Amygdala (tissue), 56 donors: ENCODE measurements at regions not wholly inside any gene's neighbourhood (a gene's known extent, or its start where the extent isn't known, plus 50 kb on each side); places are given as distances from the start of the nearest gene placed in this dataset.
A peak's percentile ranks its signal among the peaks of the same experiment; 100 is the strongest.

ENCODE experiments used
- DNase-seq, 56 donors: peaks; one replicate each; lab custom pipeline; 2025; lab: John Stamatoyannopoulos, UW

- DNase-seq = no peak
Measured at GRCh38 chr12:127052511-127053232, 1214.3 kb upstream of the TMEM132C start.

- DNase-seq = no peak
Measured at GRCh38 chr12:127054531-127054930, 1212.4 kb upstream of the TMEM132C start.

GRCh38 chr12:127060310-127060847 is 1206.6 kb upstream of the TMEM132C start:
- no peak for DNase-seq

GRCh38 chr12:127060933-127061332 is 1206.0 kb upstream of the TMEM132C start:
- DNase-seq = no peak

- DNase-seq = no peak
Measured at GRCh38 chr12:127063339-127064072, 1203.5 kb upstream of the TMEM132C start.

GRCh38 chr12:127064207-127064606 is 1202.8 kb upstream of the TMEM132C start:
- no peak for DNase-seq

GRCh38 chr12:127065595-127065994 is 1201.4 kb upstream of the TMEM132C start:
- no peak for DNase-seq

- DNase-seq = peak in 3 of 56 donors; percentile 2 to 8 (median 4)
Measured at GRCh38 chr12:127070515-127071157, 1196.3 kb upstream of the TMEM132C start.

- DNase-seq = no peak
Measured at GRCh38 chr12:127074161-127074560, 1192.8 kb upstream of the TMEM132C start.

GRCh38 chr12:127075981-127076380 is 1191.0 kb upstream of the TMEM132C start:
- DNase-seq = no peak

- DNase-seq = no peak
Measured at GRCh38 chr12:127077262-127078045, 1189.5 kb upstream of the TMEM132C start.

GRCh38 chr12:127078577-127079350 is 1188.2 kb upstream of the TMEM132C start:
- no peak for DNase-seq

GRCh38 chr12:127079636-127080035 is 1187.3 kb upstream of the TMEM132C start:
- DNase-seq = no peak

GRCh38 chr12:127081058-127081457 is 1185.9 kb upstream of the TMEM132C start:
- no peak for DNase-seq

GRCh38 chr12:127083008-127083949 is 1183.7 kb upstream of the TMEM132C start:
- DNase-seq = peak in 2 of 56 donors; percentile 11 to 23

- no peak for DNase-seq
Measured at GRCh38 chr12:127101076-127101475, 1165.9 kb upstream of the TMEM132C start.

- no peak for DNase-seq
Measured at GRCh38 chr12:127106041-127106440, 1160.9 kb upstream of the TMEM132C start.

- no peak for DNase-seq
Measured at GRCh38 chr12:127106697-127107096, 1160.3 kb upstream of the TMEM132C start.
